ENCODE measurements at regions not wholly inside any gene's neighbourhood (a gene's known extent, or its start where the extent isn't known, plus 50 kb on each side); places are given as distances from the start of the nearest gene placed in this dataset.

DNA sequence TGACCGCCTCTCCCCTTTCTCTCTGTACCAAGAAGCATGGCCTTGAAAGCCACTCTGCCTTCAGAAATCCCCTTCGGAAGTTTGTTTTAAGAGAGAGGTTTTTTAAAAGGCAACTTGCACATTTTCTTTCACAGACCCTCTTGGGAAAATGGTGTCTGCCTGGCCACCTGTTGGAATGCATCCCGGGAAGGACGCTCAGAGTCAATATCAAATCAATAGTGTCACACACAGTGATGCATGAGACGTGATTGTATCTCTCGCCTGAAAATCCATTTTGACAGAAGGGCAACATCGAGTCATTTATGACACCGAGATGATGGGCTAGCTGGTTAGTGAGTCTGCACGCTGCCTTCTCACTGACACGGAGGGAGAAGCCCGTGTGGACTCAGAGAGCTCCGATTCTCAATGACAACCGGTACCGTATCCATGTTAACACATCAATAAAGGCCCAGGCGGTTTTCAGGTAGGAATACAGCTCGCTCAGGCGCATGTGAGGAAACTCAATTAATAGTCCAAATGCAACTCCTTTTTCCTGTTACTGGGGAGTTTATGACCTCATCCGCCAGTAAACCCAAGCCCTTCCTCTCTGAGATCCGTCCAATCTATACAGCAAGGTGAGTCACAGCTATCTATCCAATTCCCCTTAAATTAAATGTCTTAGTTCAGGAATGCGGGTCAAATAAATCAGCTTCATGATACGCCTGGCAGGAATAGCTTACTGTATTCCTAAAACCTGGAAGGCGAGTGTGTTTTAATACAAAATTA is 621.5 kb upstream of the MKI67 start:
- TF ChIP-seq, protein P1, sequence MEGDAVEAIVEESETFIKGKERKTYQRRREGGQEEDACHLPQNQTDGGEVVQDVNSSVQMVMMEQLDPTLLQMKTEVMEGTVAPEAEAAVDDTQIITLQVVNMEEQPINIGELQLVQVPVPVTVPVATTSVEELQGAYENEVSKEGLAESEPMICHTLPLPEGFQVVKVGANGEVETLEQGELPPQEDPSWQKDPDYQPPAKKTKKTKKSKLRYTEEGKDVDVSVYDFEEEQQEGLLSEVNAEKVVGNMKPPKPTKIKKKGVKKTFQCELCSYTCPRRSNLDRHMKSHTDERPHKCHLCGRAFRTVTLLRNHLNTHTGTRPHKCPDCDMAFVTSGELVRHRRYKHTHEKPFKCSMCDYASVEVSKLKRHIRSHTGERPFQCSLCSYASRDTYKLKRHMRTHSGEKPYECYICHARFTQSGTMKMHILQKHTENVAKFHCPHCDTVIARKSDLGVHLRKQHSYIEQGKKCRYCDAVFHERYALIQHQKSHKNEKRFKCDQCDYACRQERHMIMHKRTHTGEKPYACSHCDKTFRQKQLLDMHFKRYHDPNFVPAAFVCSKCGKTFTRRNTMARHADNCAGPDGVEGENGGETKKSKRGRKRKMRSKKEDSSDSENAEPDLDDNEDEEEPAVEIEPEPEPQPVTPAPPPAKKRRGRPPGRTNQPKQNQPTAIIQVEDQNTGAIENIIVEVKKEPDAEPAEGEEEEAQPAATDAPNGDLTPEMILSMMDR (IDR thresholded peaks at IDR 0.05; ENCODE audit: borderline replicate concordance, extremely low read depth, low read length, poor library complexity, severe bottlenecking) = no peak
- TF ChIP-seq EZH2 (IDR thresholded peaks at IDR 0.05; ENCODE audit: borderline replicate concordance, low read depth, low read length, severe bottlenecking) = no peak
